H9 (cell line): ENCODE measurements at regions not wholly inside any gene's neighbourhood (a gene's known extent, or its start where the extent isn't known, plus 50 kb on each side); places are given as distances from the start of the nearest gene placed in this dataset.

Experiments used
- DNase-seq: peaks from one replicate; pipeline ENCODE4 v3.0.0-alpha.2; 2017
- H2AFZ ChIP-seq: one replicate; pipeline ENCODE4 v1.6.1; 2013; ENCODE audit warnings: mild to moderate bottlenecking, low read length, control low read depth, moderate library complexity
- H2AK5ac ChIP-seq: 2 replicates; pipeline ENCODE4 v1.6.1; 2013; ENCODE audit warnings: low read length, control low read depth, mixed read lengths; ENCODE audit not compliant: insufficient read length
- H2BK120ac ChIP-seq: one replicate; pipeline ENCODE4 v1.6.1; 2013; ENCODE audit warnings: low read depth, mild to moderate bottlenecking, low read length, control low read depth, inconsistent platforms; ENCODE audit not compliant: poor library complexity, severe bottlenecking
- H2BK12ac ChIP-seq: 2 replicates; pipeline ENCODE4 v1.6.1; 2013; ENCODE audit warnings: low read length, control low read depth, mixed read lengths, low read depth; ENCODE audit not compliant: insufficient read length
- H2BK15ac ChIP-seq: 2 replicates; pipeline ENCODE4 v1.6.1; 2013; ENCODE audit warnings: low read depth, low read length, control low read depth
- H2BK20ac ChIP-seq: one replicate; pipeline ENCODE4 v1.6.1; 2013; ENCODE audit warnings: low read depth, mild to moderate bottlenecking, low read length, control low read depth, inconsistent platforms; ENCODE audit not compliant: poor library complexity, severe bottlenecking
- H2BK5ac ChIP-seq: 2 replicates; pipeline ENCODE4 v1.6.1; 2013; ENCODE audit warnings: low read length, control low read depth, mixed read lengths; ENCODE audit not compliant: insufficient read length
- H3K14ac ChIP-seq: 2 replicates; pipeline ENCODE4 v1.6.1; 2013; ENCODE audit warnings: low read length, control low read depth; ENCODE audit not compliant: insufficient read depth
- H3K18ac ChIP-seq: 2 replicates; pipeline ENCODE4 v1.6.1; 2013; ENCODE audit warnings: low read depth, mild to moderate bottlenecking, mixed read lengths, low read length, control low read depth; ENCODE audit not compliant: insufficient read length
- H3K23ac ChIP-seq: 2 replicates; pipeline ENCODE4 v1.6.1; 2013; ENCODE audit warnings: low read length, control low read depth, mixed read lengths, low read depth; ENCODE audit not compliant: insufficient read length
- H3K23me2 ChIP-seq: 2 replicates; pipeline ENCODE4 v1.6.1; 2013; ENCODE audit warnings: low read depth, mild to moderate bottlenecking, mixed read lengths, low read length, control low read depth; ENCODE audit not compliant: insufficient read length, poor library complexity, severe bottlenecking
- H3K27ac ChIP-seq: 2 replicates; pipeline ENCODE4 v1.5.1; 2013; ENCODE audit warnings: low read length, control low read depth, mixed read lengths, low read depth; ENCODE audit not compliant: insufficient read length
- H3K27me3 ChIP-seq: 2 replicates; pipeline ENCODE4 v1.6.1; 2013; ENCODE audit warnings: low read length, control low read depth, inconsistent platforms; ENCODE audit not compliant: insufficient read depth
- H3K4ac ChIP-seq: 2 replicates; pipeline ENCODE4 v1.6.1; 2013; ENCODE audit warnings: low read depth, mild to moderate bottlenecking, control low read depth, inconsistent platforms, low read length, moderate library complexity
- H3K4me1 ChIP-seq: 2 replicates; pipeline ENCODE4 v1.6.1; 2013; ENCODE audit warnings: low read length, control low read depth, inconsistent platforms; ENCODE audit not compliant: insufficient read depth
- H3K4me2 ChIP-seq: 2 replicates; pipeline ENCODE4 v1.6.1; 2013; ENCODE audit warnings: low read length, control low read depth, mixed read lengths; ENCODE audit not compliant: insufficient read length, insufficient read depth
- H3K56ac ChIP-seq: 2 replicates; pipeline ENCODE4 v1.6.1; 2013; ENCODE audit warnings: low read depth, mild to moderate bottlenecking, mixed read lengths, low read length, control low read depth; ENCODE audit not compliant: insufficient read length
- H3K79me1 ChIP-seq: 2 replicates; pipeline ENCODE4 v1.6.1; 2013; ENCODE audit warnings: low read depth, mild to moderate bottlenecking, moderate library complexity, low read length, control low read depth, inconsistent platforms; ENCODE audit not compliant: insufficient read depth, poor library complexity, severe bottlenecking
- H3K79me2 ChIP-seq: 2 replicates; pipeline ENCODE4 v1.6.1; 2013; ENCODE audit warnings: low read length, control low read depth, inconsistent platforms; ENCODE audit not compliant: insufficient read depth
- H3K9ac ChIP-seq: 2 replicates; pipeline ENCODE4 v1.6.1; 2013; ENCODE audit warnings: low read length, control low read depth, mixed read lengths; ENCODE audit not compliant: insufficient read length; ENCODE audit errors: extremely low read depth
- H3K9me3 ChIP-seq: one replicate; pipeline ENCODE4 v1.6.1; 2013; ENCODE audit warnings: low read depth, low read length, inconsistent platforms; ENCODE audit not compliant: control insufficient read depth
- H3T11ph ChIP-seq: one replicate; pipeline ENCODE4 v1.6.1; 2013; ENCODE audit warnings: mild to moderate bottlenecking, low read length, control low read depth, inconsistent platforms
- H4K20me1 ChIP-seq: one replicate; pipeline ENCODE4 v1.6.1; 2013; ENCODE audit not compliant: control insufficient read depth, insufficient read length, insufficient read depth
- H4K5ac ChIP-seq: 2 replicates; pipeline ENCODE4 v1.6.1; 2013; ENCODE audit warnings: low read depth, mild to moderate bottlenecking, mixed read lengths, low read length, control low read depth; ENCODE audit not compliant: insufficient read length
- H4K8ac ChIP-seq: replicated peaks from 2 replicates; pipeline ENCODE4 v1.6.1; 2013; ENCODE audit warnings: low read length, control low read depth, mixed read lengths, low read depth; ENCODE audit not compliant: insufficient read length
- H4K91ac ChIP-seq: 2 replicates; pipeline ENCODE4 v1.6.1; 2013; ENCODE audit warnings: low read depth, mild to moderate bottlenecking, moderate library complexity, mixed read lengths, low read length, control low read depth; ENCODE audit not compliant: insufficient read length
- H3K27ac Mint-ChIP-seq, 3 experiments: 2 replicates in 2 of 3; 3 replicates in 1 of 3; pipeline ENCODE4 v1.8.0; 2020 to 2021; ENCODE audit warnings: mixed read lengths in 3 of 3, mild to moderate bottlenecking in 1 of 3, moderate library complexity in 1 of 3
- H3K27me3 Mint-ChIP-seq: 2 replicates; pipeline ENCODE4 v1.8.0; 2021; ENCODE audit warnings: low read depth, mild to moderate bottlenecking, moderate library complexity, mixed read lengths
- H3K36me3 Mint-ChIP-seq, 3 experiments: 2 replicates in 2 of 3; 3 replicates in 1 of 3; pipeline ENCODE4 v1.8.0; 2020 to 2021; ENCODE audit warnings: low read depth in 3 of 3, mixed read lengths in 3 of 3; ENCODE audit not compliant: insufficient read depth in 1 of 3
- H3K4me1 Mint-ChIP-seq, 2 experiments: 2 replicates each; pipeline ENCODE4 v1.8.0; 2020; ENCODE audit warnings: mixed read lengths in 2 of 2
- H3K4me3 Mint-ChIP-seq, 2 experiments: 2 replicates in 1 of 2; 3 replicates in 1 of 2; pipeline ENCODE4 v1.8.0; 2020 to 2021; ENCODE audit warnings: mild to moderate bottlenecking in 2 of 2, mixed read lengths in 2 of 2, moderate library complexity in 1 of 2
- H3K9me3 Mint-ChIP-seq, 2 experiments: 2 replicates in 1 of 2; 3 replicates in 1 of 2; pipeline ENCODE4 v1.8.0; 2020; ENCODE audit warnings: mild to moderate bottlenecking in 2 of 2, mixed read lengths in 2 of 2, moderate library complexity in 1 of 2
- WGBS: extraction: QIAGEN DNeasy Blood & Tissue Kit; methylation state at CpG from one replicate; pipeline ENCODE4 v1.1.7; 2013; ENCODE audit warnings: missing lambda C conversion rate, low lambda C conversion rate, mixed read lengths; ENCODE audit not compliant: insufficient read length; ENCODE audit errors: extremely low coverage; 5-methylcytosine and 5-hydroxymethylcytosine counted together
- TF ChIP-seq, protein P1 (sequence below): fragments of 200-600 bp; sonication (generic); conservative IDR thresholded peaks from 3 replicates; pipeline ENCODE4 v1.8.0; 2021; ENCODE audit warnings: antibody characterized with exemption, mild to moderate bottlenecking

DNA sequence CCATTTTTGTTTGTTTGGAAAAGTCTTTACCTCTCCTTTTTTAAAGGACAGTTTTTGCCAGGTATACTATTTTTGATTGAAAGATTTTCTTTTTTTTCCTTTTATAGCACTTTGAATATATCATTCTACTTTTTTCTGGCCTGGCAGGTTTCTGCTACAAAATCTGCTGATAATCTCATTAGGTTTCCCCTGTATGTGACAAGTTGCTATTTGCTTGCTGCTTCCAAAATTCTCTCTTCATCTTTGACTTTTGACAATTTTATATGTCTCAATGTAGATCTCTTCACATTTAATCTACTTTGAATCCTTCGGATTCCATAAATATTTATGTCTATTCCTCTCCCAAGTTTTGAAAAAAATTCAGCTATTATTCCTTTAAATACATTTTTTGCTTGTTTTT is 838.5 kb downstream of the IGSF11 start:
- Mint-ChIP-seq H3K27me3 (no peaks in the 10 kb centered on the region), H3K36me3 (peaks cover 6 to 23% (median 15%) of the 10 kb centered on the region in 3 experiments), H3K4me3 (no peak overlapping the region), H3K4me1 (no peaks in the 10 kb centered on the region), H3K9me3 (peaks cover 39 to 45% of the 10 kb centered on the region in 2 experiments), H3K27ac (no peak overlapping the region)
- no peak overlapping the region for H3K14ac ChIP-seq
- no peak overlapping the region for H2BK15ac ChIP-seq
- H2AFZ ChIP-seq = no peak overlapping the region
- H3K27ac ChIP-seq = no peak overlapping the region
- no peaks in the 10 kb centered on the region for H3K23me2 ChIP-seq
- H2AK5ac ChIP-seq = no peak overlapping the region
- no peak overlapping the region for H2BK5ac ChIP-seq
- no peaks in the 10 kb centered on the region for H3K79me1 ChIP-seq
- DNase-seq = no peak
- no peaks in the 10 kb centered on the region for H4K20me1 ChIP-seq
- no peak overlapping the region for H4K5ac ChIP-seq
- no peaks in the 10 kb centered on the region for H3K9me3 ChIP-seq
- no peak overlapping the region for H3K56ac ChIP-seq
- H4K8ac ChIP-seq = no peak overlapping the region
- H3K4me2 ChIP-seq = no peak overlapping the region
- no CpG with 5 or more reads among the region's 1 CpG for whole genome bisulfite sequencing
- TF ChIP-seq, protein P1, sequence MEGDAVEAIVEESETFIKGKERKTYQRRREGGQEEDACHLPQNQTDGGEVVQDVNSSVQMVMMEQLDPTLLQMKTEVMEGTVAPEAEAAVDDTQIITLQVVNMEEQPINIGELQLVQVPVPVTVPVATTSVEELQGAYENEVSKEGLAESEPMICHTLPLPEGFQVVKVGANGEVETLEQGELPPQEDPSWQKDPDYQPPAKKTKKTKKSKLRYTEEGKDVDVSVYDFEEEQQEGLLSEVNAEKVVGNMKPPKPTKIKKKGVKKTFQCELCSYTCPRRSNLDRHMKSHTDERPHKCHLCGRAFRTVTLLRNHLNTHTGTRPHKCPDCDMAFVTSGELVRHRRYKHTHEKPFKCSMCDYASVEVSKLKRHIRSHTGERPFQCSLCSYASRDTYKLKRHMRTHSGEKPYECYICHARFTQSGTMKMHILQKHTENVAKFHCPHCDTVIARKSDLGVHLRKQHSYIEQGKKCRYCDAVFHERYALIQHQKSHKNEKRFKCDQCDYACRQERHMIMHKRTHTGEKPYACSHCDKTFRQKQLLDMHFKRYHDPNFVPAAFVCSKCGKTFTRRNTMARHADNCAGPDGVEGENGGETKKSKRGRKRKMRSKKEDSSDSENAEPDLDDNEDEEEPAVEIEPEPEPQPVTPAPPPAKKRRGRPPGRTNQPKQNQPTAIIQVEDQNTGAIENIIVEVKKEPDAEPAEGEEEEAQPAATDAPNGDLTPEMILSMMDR = no peak
- H3K18ac ChIP-seq = no peak overlapping the region
- no peak overlapping the region for H4K91ac ChIP-seq
- no peak overlapping the region for H2BK20ac ChIP-seq
- no peak overlapping the region for H3K9ac ChIP-seq
- no peak overlapping the region for H2BK120ac ChIP-seq
- H2BK12ac ChIP-seq = no peak overlapping the region
- no peaks in the 10 kb centered on the region for H3K4me1 ChIP-seq
- no peak overlapping the region for H3K4ac ChIP-seq
- H3K27me3 ChIP-seq = no peaks in the 10 kb centered on the region
- no peak overlapping the region for H3K23ac ChIP-seq
- no peak overlapping the region for H3T11ph ChIP-seq
- no peaks in the 10 kb centered on the region for H3K79me2 ChIP-seq
